ENCODE measurements at regions not wholly inside any gene's neighbourhood (a gene's known extent, or its start where the extent isn't known, plus 50 kb on each side); places are given as distances from the start of the nearest gene placed in this dataset.
A peak's percentile ranks its signal among the peaks of the same experiment; 100 is the strongest.
"Not testable (repeated sequence)": the region's sequence is repeated elsewhere in the genome, so short reads cannot be mapped to it uniquely, and the experiment has no call there.

GRCh38 chr1:166391279-166392066 lies 224.7 kb upstream of the FAM78B start:
- no peak for DNase-seq (ENCODE audit: low spot score)

- DNase-seq (ENCODE audit: low spot score) = no peak
These were observed 228.9 kb upstream of the FAM78B start for GRCh38 chr1:166395729-166396128.

GRCh38 chr1:166409253-166410082 lies 242.7 kb upstream of the FAM78B start:
- DNase-seq (ENCODE audit: low spot score) = not testable (repeated sequence)

- DNase-seq (ENCODE audit: low spot score) = no peak
These were observed 243.2 kb upstream of the FAM78B start for GRCh38 chr1:166410083-166410385.

- not testable (repeated sequence) for DNase-seq (ENCODE audit: low spot score)
These were observed 250.0 kb upstream of the FAM78B start for GRCh38 chr1:166416831-166417230.

- DNase-seq (ENCODE audit: low spot score) = no peak
These were observed 251.6 kb upstream of the FAM78B start for GRCh38 chr1:166418344-166418933.

- not testable (repeated sequence) for DNase-seq (ENCODE audit: low spot score)
These were observed 255.8 kb upstream of the FAM78B start for GRCh38 chr1:166422586-166422985.

GRCh38 chr1:166432655-166433054 lies 265.9 kb upstream of the FAM78B start:
- no peak for DNase-seq (ENCODE audit: low spot score)

GRCh38 chr1:166433404-166434304 lies 266.9 kb upstream of the FAM78B start:
- DNase-seq (ENCODE audit: low spot score) = not testable (repeated sequence)

GRCh38 chr1:166457700-166458099 lies 290.9 kb upstream of the FAM78B start:
- no peak for DNase-seq (ENCODE audit: low spot score)

GRCh38 chr1:166464333-166464732 lies 297.5 kb upstream of the FAM78B start:
- no peak for DNase-seq (ENCODE audit: low spot score)

- DNase-seq (ENCODE audit: low spot score) = no peak
These were observed 303.2 kb upstream of the FAM78B start for GRCh38 chr1:166470014-166470413.

- DNase-seq (ENCODE audit: low spot score) = no peak
These were observed 303.6 kb upstream of the FAM78B start for GRCh38 chr1:166470441-166470840.

- no peak for DNase-seq (ENCODE audit: low spot score)
These were observed 304.6 kb upstream of the FAM78B start for GRCh38 chr1:166471359-166471758.

GRCh38 chr1:166479052-166479631 lies 312.3 kb upstream of the FAM78B start:
- DNase-seq (ENCODE audit: low spot score) = peak; percentile 32

- DNase-seq (ENCODE audit: low spot score) = no peak
These were observed 317.7 kb upstream of the FAM78B start for GRCh38 chr1:166484471-166484870.

- DNase-seq (ENCODE audit: low spot score) = no peak
These were observed 318.1 kb upstream of the FAM78B start for GRCh38 chr1:166484871-166485270.

GRCh38 chr1:166485620-166486019 lies 318.8 kb upstream of the FAM78B start:
- DNase-seq (ENCODE audit: low spot score) = no peak

- DNase-seq (ENCODE audit: low spot score) = no peak
These were observed 321.5 kb upstream of the FAM78B start for GRCh38 chr1:166488327-166488726.

- DNase-seq (ENCODE audit: low spot score) = no peak
These were observed 322.5 kb upstream of the FAM78B start for GRCh38 chr1:166489356-166489669.

GRCh38 chr1:166489670-166490436 lies 323.1 kb upstream of the FAM78B start:
- peak; percentile 17 for DNase-seq (ENCODE audit: low spot score)
